ENCODE measurements at regions not wholly inside any gene's neighbourhood (a gene's known extent, or its start where the extent isn't known, plus 50 kb on each side); places are given as distances from the start of the nearest gene placed in this dataset.

DNA sequence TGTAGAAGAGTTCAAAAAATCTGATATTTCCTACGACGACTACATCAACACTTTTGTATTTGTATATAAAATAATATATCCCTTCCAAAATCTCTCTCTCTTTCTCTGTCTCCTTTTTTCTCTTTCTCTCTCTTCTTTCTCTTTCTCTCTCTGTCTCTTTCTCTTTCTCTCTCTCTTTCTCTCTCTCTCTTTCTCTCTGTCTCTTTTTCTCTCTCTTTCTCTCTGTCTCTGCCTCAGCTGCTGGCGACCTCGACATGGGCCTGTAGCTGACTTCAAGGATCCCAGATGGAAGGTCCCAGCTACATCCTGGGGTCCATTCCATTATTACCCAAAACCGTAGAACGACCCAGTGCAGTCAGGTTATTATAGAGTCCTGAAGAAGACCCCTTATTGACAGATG is 90.0 kb downstream of the CD24 start:
- TF ChIP-seq, protein P1, sequence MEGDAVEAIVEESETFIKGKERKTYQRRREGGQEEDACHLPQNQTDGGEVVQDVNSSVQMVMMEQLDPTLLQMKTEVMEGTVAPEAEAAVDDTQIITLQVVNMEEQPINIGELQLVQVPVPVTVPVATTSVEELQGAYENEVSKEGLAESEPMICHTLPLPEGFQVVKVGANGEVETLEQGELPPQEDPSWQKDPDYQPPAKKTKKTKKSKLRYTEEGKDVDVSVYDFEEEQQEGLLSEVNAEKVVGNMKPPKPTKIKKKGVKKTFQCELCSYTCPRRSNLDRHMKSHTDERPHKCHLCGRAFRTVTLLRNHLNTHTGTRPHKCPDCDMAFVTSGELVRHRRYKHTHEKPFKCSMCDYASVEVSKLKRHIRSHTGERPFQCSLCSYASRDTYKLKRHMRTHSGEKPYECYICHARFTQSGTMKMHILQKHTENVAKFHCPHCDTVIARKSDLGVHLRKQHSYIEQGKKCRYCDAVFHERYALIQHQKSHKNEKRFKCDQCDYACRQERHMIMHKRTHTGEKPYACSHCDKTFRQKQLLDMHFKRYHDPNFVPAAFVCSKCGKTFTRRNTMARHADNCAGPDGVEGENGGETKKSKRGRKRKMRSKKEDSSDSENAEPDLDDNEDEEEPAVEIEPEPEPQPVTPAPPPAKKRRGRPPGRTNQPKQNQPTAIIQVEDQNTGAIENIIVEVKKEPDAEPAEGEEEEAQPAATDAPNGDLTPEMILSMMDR (IDR thresholded peaks at IDR 0.05; ENCODE audit: low read depth, low read length, missing input control): no peak
- TF ChIP-seq YY1 (IDR thresholded peaks at IDR 0.05) (no peak), EGR1 (IDR thresholded peaks at IDR 0.05; ENCODE audit: low read depth in 2 of 2) (no peak)
